GM12874 (cell line): ENCODE measurements at regions not wholly inside any gene's neighbourhood (a gene's known extent, or its start where the extent isn't known, plus 50 kb on each side); places are given as distances from the start of the nearest gene placed in this dataset.

Source experiments
- CTCF ChIP-seq: IDR thresholded peaks from 2 replicates; pipeline ENCODE4 v1.5.1; 2011; ENCODE audit warnings: low read depth, mild to moderate bottlenecking, control low read depth, low read length, moderate library complexity; ENCODE audit not compliant: insufficient read depth

GRCh38 chr4:151488968-151489367 is 80.0 kb downstream of the FHIP1A start:
- no peak for TF ChIP-seq CTCF

- TF ChIP-seq CTCF, result no peak
These were observed 80.7 kb downstream of the FHIP1A start for GRCh38 chr4:151489462-151490203.

GRCh38 chr4:151517896-151518295 is 108.9 kb downstream of the FHIP1A start:
- TF ChIP-seq CTCF, result no peak

GRCh38 chr4:151518359-151518758 is 109.4 kb downstream of the FHIP1A start:
- TF ChIP-seq CTCF, result no peak

GRCh38 chr4:151519728-151520415 is 110.9 kb downstream of the FHIP1A start:
- no peak for TF ChIP-seq CTCF

GRCh38 chr4:151522866-151523519 is 114.0 kb downstream of the FHIP1A start:
- no peak for TF ChIP-seq CTCF

- no peak for TF ChIP-seq CTCF
These were observed 115.6 kb downstream of the FHIP1A start for GRCh38 chr4:151524610-151525009.
